OCI-LY7 (cell line): ENCODE measurements at regions not wholly inside any gene's neighbourhood (a gene's known extent, or its start where the extent isn't known, plus 50 kb on each side); places are given as distances from the start of the nearest gene placed in this dataset.
"Not testable (repeated sequence)": the region's sequence is repeated elsewhere in the genome, so short reads cannot be mapped to it uniquely, and the experiment has no call there.

Experiments used
- EZH2phosphoT487 ChIP-seq: fragments of 200-600 bp; sonication (generic); IDR thresholded peaks from 2 replicates; pipeline ENCODE4 v1.6.1; 2018; ENCODE audit warnings: low read depth, borderline replicate concordance, mild to moderate bottlenecking, mixed run types, antibody characterized with exemption, low read length, moderate library complexity, mixed read lengths
- TF ChIP-seq, protein P1 (sequence below): fragments of 200-600 bp; sonication (generic); conservative IDR thresholded peaks from 2 replicates; pipeline ENCODE4 v1.5.1; 2014; ENCODE audit warnings: mild to moderate bottlenecking, antibody characterized with exemption, low read length, moderate library complexity, mixed read lengths

DNA sequence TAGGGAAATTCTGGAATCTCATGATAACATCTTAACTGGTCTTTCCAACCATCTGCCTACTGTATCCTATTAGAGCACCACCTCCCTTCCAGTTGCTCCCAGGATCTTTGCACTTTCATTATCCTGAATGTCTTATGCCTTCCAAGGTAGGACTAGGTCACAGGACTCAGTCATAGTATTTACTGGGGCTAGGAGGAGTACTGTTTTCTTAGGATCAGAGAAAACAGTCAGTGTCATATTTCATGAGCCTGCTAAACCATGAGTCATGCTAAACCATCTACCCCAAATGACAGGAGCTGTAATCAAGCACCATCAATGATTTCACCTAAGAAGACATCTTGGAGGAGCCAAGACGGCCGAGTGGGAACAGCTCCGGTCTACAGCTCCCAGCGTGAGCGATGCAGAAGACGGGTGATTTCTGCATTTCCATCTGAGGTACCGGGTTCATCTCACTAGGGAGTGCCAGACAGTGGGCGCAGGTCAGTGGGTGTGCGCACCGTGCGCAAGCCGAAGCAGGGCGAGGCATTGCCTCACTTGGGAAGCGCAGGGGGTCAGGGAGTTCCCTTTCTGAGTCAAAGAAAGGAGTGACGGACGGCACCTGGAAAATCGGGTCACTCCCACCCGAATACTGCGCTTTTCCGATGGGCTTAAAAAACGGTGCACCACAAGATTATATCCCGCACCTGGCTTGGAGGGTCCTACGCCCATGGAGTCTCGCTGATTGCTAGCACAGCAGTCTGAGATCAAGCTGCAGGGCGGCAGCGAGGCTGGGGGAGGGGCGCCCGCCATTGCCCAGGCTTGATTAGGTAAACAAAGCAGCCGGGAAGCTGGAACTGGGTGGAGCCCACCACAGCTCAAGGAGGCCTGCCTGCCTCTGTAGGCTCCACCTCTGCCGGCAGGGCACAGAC is 1439.2 kb upstream of the ACVR2A start:
- TF ChIP-seq, protein P1, sequence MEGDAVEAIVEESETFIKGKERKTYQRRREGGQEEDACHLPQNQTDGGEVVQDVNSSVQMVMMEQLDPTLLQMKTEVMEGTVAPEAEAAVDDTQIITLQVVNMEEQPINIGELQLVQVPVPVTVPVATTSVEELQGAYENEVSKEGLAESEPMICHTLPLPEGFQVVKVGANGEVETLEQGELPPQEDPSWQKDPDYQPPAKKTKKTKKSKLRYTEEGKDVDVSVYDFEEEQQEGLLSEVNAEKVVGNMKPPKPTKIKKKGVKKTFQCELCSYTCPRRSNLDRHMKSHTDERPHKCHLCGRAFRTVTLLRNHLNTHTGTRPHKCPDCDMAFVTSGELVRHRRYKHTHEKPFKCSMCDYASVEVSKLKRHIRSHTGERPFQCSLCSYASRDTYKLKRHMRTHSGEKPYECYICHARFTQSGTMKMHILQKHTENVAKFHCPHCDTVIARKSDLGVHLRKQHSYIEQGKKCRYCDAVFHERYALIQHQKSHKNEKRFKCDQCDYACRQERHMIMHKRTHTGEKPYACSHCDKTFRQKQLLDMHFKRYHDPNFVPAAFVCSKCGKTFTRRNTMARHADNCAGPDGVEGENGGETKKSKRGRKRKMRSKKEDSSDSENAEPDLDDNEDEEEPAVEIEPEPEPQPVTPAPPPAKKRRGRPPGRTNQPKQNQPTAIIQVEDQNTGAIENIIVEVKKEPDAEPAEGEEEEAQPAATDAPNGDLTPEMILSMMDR = not testable (repeated sequence)
- TF ChIP-seq EZH2phosphoT487 = not testable (repeated sequence)
